Neural progenitor cell (in vitro differentiated cells): ENCODE measurements at regions not wholly inside any gene's neighbourhood (a gene's known extent, or its start where the extent isn't known, plus 50 kb on each side); places are given as distances from the start of the nearest gene placed in this dataset.

Experiments
- DNase-seq: peaks from one replicate; pipeline ENCODE4 v3.0.0-alpha.2; 2016; ENCODE audit warnings: low spot score
- H2AFZ ChIP-seq: fragments of 200-600 bp; sonication (generic); replicated peaks from 2 replicates; pipeline ENCODE4 v1.6.1; 2016; ENCODE audit warnings: antibody characterized with exemption
- H3F3A ChIP-seq: fragments of 200-600 bp; sonication (generic); 2 replicates; pipeline ENCODE4 v1.6.1; 2016; ENCODE audit warnings: antibody characterized with exemption, low read depth
- H3K27ac ChIP-seq: fragments of 200-600 bp; sonication (generic); 2 replicates; pipeline ENCODE4 v1.5.1; 2016; ENCODE audit warnings: mild to moderate bottlenecking
- H3K27me3 ChIP-seq: fragments of 200-600 bp; sonication (generic); 2 replicates; pipeline ENCODE4 v1.6.1; 2016; ENCODE audit warnings: mild to moderate bottlenecking, moderate library complexity
- H3K36me3 ChIP-seq: fragments of 200-600 bp; sonication (generic); 2 replicates; pipeline ENCODE4 v1.5.1; 2016
- H3K4me1 ChIP-seq: fragments of 200-600 bp; sonication (generic); 2 replicates; pipeline ENCODE4 v1.6.1; 2016; ENCODE audit warnings: mixed run types
- H3K4me2 ChIP-seq: fragments of 200-600 bp; sonication (generic); 2 replicates; pipeline ENCODE4 v1.6.1; 2016
- H3K4me3 ChIP-seq: fragments of 200-600 bp; sonication (generic); 2 replicates; pipeline ENCODE4 v1.5.1; 2016
- H3K79me2 ChIP-seq: fragments of 200-600 bp; sonication (generic); 2 replicates; pipeline ENCODE4 v1.6.1; 2016; ENCODE audit warnings: low read depth
- H3K9ac ChIP-seq: fragments of 200-600 bp; sonication (generic); 2 replicates; pipeline ENCODE4 v1.6.1; 2016
- H3K9me3 ChIP-seq: fragments of 200-600 bp; sonication (generic); 2 replicates; pipeline ENCODE4 v1.5.1; 2016; ENCODE audit warnings: low read depth
- H4K20me1 ChIP-seq: fragments of 200-600 bp; sonication (generic); 2 replicates; pipeline ENCODE4 v1.6.1; 2016; ENCODE audit warnings: low read depth
- H3K27ac Mint-ChIP-seq: 3 replicates; pipeline ENCODE4 v1.8.0; 2021; ENCODE audit warnings: mixed read lengths
- H3K27me3 Mint-ChIP-seq: 2 replicates; pipeline ENCODE4 v1.8.0; 2022; ENCODE audit warnings: low read depth, mild to moderate bottlenecking, inconsistent platforms, moderate library complexity, mixed read lengths; ENCODE audit not compliant: insufficient read depth
- H3K36me3 Mint-ChIP-seq: 3 replicates; pipeline ENCODE4 v1.8.0; 2021; ENCODE audit warnings: mixed read lengths
- H3K4me1 Mint-ChIP-seq: 3 replicates; pipeline ENCODE4 v1.8.0; 2021; ENCODE audit warnings: mixed read lengths
- H3K4me3 Mint-ChIP-seq: 3 replicates; pipeline ENCODE4 v1.8.0; 2021; ENCODE audit warnings: mild to moderate bottlenecking, moderate library complexity, mixed read lengths
- H3K9me3 Mint-ChIP-seq: 3 replicates; pipeline ENCODE4 v1.8.0; 2020; ENCODE audit warnings: mixed read lengths
- CTCF ChIP-seq: fragments of 200-600 bp; sonication (generic); IDR thresholded peaks from 2 replicates; pipeline ENCODE4 v1.5.1; 2017; ENCODE audit warnings: antibody characterized with exemption, mild to moderate bottlenecking
- EZH2 ChIP-seq: fragments of 200-600 bp; sonication (generic); IDR thresholded peaks from 2 replicates; pipeline ENCODE4 v1.6.1; 2017; ENCODE audit warnings: antibody characterized with exemption, mild to moderate bottlenecking, moderate library complexity
- EZH2phosphoT487 ChIP-seq: fragments of 200-600 bp; sonication (generic); IDR thresholded peaks from 2 replicates; pipeline ENCODE4 v1.6.1; 2017; ENCODE audit warnings: antibody characterized with exemption

DNA sequence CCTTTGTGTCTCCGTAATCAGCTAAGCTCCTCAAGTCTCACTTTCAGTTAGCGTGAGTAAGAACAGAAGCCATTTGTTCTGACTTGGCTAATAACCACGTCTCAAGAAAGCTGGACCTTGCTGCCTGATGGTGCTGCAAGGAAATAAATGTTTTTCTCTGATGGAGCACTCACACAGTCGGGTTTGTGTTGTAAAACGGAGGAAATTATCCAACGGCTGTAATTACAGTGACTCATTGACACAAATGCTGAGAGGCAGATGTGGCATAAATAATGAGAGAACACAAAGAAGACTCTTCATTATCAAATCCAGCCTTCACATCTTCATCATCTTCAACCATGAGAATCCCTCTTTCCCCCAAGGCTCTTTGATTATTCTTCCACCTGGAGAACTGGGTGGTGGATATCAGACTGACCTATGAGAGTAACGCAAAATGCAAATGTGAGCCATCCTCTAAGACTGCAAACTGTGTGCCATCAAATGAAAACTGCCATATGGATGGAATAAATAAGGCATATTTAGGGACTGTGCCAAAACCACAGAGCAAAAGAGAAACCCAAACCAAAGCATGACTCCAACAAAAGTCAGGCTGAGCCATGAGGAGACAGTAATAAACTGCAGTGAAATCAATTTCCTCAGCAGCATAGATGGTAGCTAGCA lies 252.6 kb downstream of the RND3 start:
- Histone ChIP-seq H3K4me2 (no peak overlapping the region), H3K4me3 (no peak overlapping the region), H3K27ac (no peak overlapping the region), H3K9me3 (no peaks in the 10 kb centered on the region), H3K79me2 (no peaks in the 10 kb centered on the region), H3K4me1 (no peaks in the 10 kb centered on the region), H4K20me1 (no peaks in the 10 kb centered on the region), H3K9ac (no peak overlapping the region), H2AFZ (no peak overlapping the region), H3K36me3 (no peaks in the 10 kb centered on the region), H3K27me3 (no peaks in the 10 kb centered on the region), H3F3A (no peaks in the 10 kb centered on the region)
- TF ChIP-seq CTCF (no peak), EZH2 (no peak), EZH2phosphoT487 (no peak)
- Mint-ChIP-seq H3K27me3 (no peaks in the 10 kb centered on the region), H3K4me3 (no peak overlapping the region), H3K36me3 (no peaks in the 10 kb centered on the region), H3K27ac (no peak overlapping the region), H3K4me1 (no peaks in the 10 kb centered on the region), H3K9me3 (no peaks in the 10 kb centered on the region)
- no peak for DNase-seq

- H3K4me3 Mint-ChIP-seq, result no peak overlapping the region
- Histone ChIP-seq H3K27ac (no peak overlapping the region), H2AFZ (no peak overlapping the region), H3K36me3 (no peaks in the 10 kb centered on the region), H3K79me2 (no peaks in the 10 kb centered on the region), H3K27me3 (no peaks in the 10 kb centered on the region), H3F3A (no peaks in the 10 kb centered on the region), H3K4me1 (no peaks in the 10 kb centered on the region), H4K20me1 (no peaks in the 10 kb centered on the region), H3K4me2 (no peak overlapping the region), H3K9ac (no peak overlapping the region), H3K4me3 (no peak overlapping the region), H3K9me3 (no peaks in the 10 kb centered on the region)
- no peak for TF ChIP-seq CTCF
- no peak for TF ChIP-seq EZH2phosphoT487
- no peaks in the 10 kb centered on the region for H3K4me1 Mint-ChIP-seq
- DNase-seq, result no peak
- no peaks in the 10 kb centered on the region for H3K27me3 Mint-ChIP-seq
- H3K36me3 Mint-ChIP-seq, result no peaks in the 10 kb centered on the region
- H3K27ac Mint-ChIP-seq, result no peak overlapping the region
- H3K9me3 Mint-ChIP-seq, result no peaks in the 10 kb centered on the region
These were observed 254.6 kb downstream of the RND3 start for GRCh38 chr2:150232871-150233270.

DNA sequence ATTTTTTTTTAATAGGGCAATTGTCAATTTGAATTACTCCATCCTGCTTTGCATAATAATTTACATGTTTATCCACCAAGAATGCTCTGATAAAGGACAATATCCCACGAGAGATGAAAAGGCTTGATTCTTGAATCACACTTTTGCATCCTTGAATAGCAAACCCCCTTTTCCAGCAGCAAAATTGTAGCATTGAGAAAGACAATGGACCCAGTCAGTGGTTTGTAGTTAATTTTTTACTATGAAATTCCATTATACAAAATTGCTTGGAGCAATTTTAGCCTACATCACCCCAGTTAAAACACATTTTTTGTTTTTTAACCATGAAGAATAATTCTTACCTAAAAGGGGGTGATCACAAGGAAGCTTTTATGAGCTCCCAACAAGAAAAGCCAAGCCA lies 255.1 kb downstream of the RND3 start:
- no peak overlapping the region for H3K4me3 Mint-ChIP-seq

More for the DNA sequence above, 255.1 kb downstream of the RND3 start:
- Histone ChIP-seq H3K27ac (no peak overlapping the region), H2AFZ (no peak overlapping the region), H3K4me2 (no peak overlapping the region), H3K36me3 (no peaks in the 10 kb centered on the region), H3K4me3 (no peak overlapping the region), H3K27me3 (no peaks in the 10 kb centered on the region), H3K4me1 (no peaks in the 10 kb centered on the region), H3K9ac (no peak overlapping the region), H3K9me3 (no peaks in the 10 kb centered on the region), H4K20me1 (no peaks in the 10 kb centered on the region), H3K79me2 (no peaks in the 10 kb centered on the region), H3F3A (no peaks in the 10 kb centered on the region)
- Mint-ChIP-seq H3K36me3 (no peaks in the 10 kb centered on the region), H3K27me3 (no peaks in the 10 kb centered on the region), H3K4me1 (no peaks in the 10 kb centered on the region), H3K9me3 (no peaks in the 10 kb centered on the region), H3K27ac (no peak overlapping the region)
- DNase-seq, result no peak
- TF ChIP-seq EZH2 (no peak), EZH2phosphoT487 (no peak), CTCF (no peak)
